ENCODE measurements at regions not wholly inside any gene's neighbourhood (a gene's known extent, or its start where the extent isn't known, plus 50 kb on each side); places are given as distances from the start of the nearest gene placed in this dataset.

DNA sequence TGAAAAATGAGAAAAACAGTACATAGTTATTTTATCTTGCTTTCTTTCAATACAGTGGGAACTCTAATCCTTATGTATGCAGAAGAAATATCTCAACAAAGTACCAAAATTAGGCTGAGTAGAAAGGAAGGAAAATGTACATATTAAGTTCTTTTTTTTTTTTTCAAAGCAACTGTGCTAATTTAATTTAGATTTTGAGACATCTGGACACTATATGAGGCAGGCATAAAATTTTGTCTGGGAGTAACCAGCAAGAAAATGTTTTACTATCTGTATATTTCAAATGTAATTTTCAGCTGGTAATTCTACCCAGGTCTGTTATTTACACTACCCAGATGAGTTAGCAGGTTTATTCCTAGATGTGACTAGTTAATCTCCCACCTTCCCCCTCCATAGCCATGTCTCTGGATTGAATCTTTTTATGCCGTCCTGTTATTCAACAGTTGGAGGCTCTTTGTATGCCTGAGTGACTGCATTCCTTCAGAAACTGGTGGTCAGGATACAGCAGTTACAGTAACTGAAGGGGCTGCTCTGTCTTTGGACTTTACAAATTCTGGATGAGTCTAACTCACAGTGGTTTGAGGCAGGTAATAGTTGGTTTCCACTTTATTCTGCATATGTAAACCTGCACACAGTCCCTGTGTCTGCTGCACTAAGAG, 633.6 kb downstream of the PCDH18 start:
- H3K56ac ChIP-seq (ENCODE audit: extremely low read depth, insufficient read depth, low read length), result no peak overlapping the region
- no peaks in the 10 kb centered on the region for H3K79me1 ChIP-seq (ENCODE audit: low read depth in 1 of 2, low read length in 2 of 2)
- H3K27ac ChIP-seq (ENCODE audit: insufficient read depth, low read length), result no peak overlapping the region
- no peak overlapping the region for H3K14ac ChIP-seq (replicated peaks; ENCODE audit: low read depth, low read length)
- BruUV-seq (replicated peaks), result no TSS peak
- H3K9me1 ChIP-seq (ENCODE audit: insufficient read depth, low read length), result no peaks in the 10 kb centered on the region
- no peak overlapping the region for H3K4me3 ChIP-seq (ENCODE audit: insufficient read depth, low read depth, low read length)
- H3K9ac ChIP-seq (ENCODE audit: low read depth, low read length), result no peak overlapping the region
- ChIA-PET CTCF (no interaction called here), POLR2A (ENCODE audit: unreplicated experiment) (no interaction called here)
- in situ Hi-C loops (cut with MboI; ENCODE audit: low sequenced_read_pairs) (no loop called here), intact Hi-C loops (cut with micrococcal nuclease) (no loop called here), dilution Hi-C loops (cut with HindIII; ENCODE audit: low sequenced_read_pairs, unreplicated experiment) (no loop called here)
- H2BK120ac ChIP-seq (ENCODE audit: low read depth, low read length), result no peak overlapping the region
- H3K4ac ChIP-seq (ENCODE audit: low read depth, low read length), result no peak overlapping the region
- no peak overlapping the region for H3K4me2 ChIP-seq (ENCODE audit: low read depth, low read length)
- no peak overlapping the region for H2AK9ac ChIP-seq (replicated peaks; ENCODE audit: low read depth, low read length, poor library complexity)
- ATAC-seq (ENCODE audit: low read depth), result no peak
- no peak overlapping the region for H4K8ac ChIP-seq (ENCODE audit: low read depth in 2 of 2, low read length in 2 of 2)
- H2BK20ac ChIP-seq (ENCODE audit: low read depth, low read length), result no peak overlapping the region
- no peak overlapping the region for H4K5ac ChIP-seq (ENCODE audit: low read depth, low read length)
- H3K4me1 ChIP-seq (ENCODE audit: control insufficient read depth, insufficient read depth, low read length), result no peaks in the 10 kb centered on the region
- no peaks in the 10 kb centered on the region for H3K9me3 ChIP-seq (ENCODE audit: control insufficient read depth, insufficient read depth, low read length)
- H3K23ac ChIP-seq (ENCODE audit: low read depth, low read length), result no peak overlapping the region
- no peak overlapping the region for H4K91ac ChIP-seq (ENCODE audit: insufficient read depth, low read depth, low read length)
- no peaks in the 10 kb centered on the region for H4K20me1 ChIP-seq (ENCODE audit: insufficient read depth, low read length)
- H2AK5ac ChIP-seq (ENCODE audit: low read depth, low read length), result no peak overlapping the region
- H2BK5ac ChIP-seq (ENCODE audit: low read depth, low read length, poor library complexity, severe bottlenecking), result no peak overlapping the region
- WGBS, 2 experiments (ENCODE audit: extremely low coverage in 2 of 2, insufficient read length in 1 of 2), result no CpG with 5 or more reads among the region's 1 CpG
- H3K36me3 ChIP-seq (ENCODE audit: control insufficient read depth, insufficient read depth, low read length), result no peaks in the 10 kb centered on the region
- no peaks in the 10 kb centered on the region for H3K27me3 ChIP-seq (ENCODE audit: control insufficient read depth, insufficient read depth, low read length)
- TF ChIP-seq BHLHE40 (IDR thresholded peaks at IDR 0.05; ENCODE audit: low read depth, low read length) (no peak), MAFK (IDR thresholded peaks at IDR 0.05; ENCODE audit: low read depth, low read length) (no peak), MAZ (IDR thresholded peaks at IDR 0.05; ENCODE audit: borderline replicate concordance, low read depth, low read length) (no peak), SMC3 (IDR thresholded peaks at IDR 0.05; ENCODE audit: low read depth, low read length) (no peak), RFX5 (IDR thresholded peaks at IDR 0.05; ENCODE audit: low read depth, low read length) (no peak), CHD1 (IDR thresholded peaks at IDR 0.05; ENCODE audit: low read depth, low read length) (no peak), CEBPB (IDR thresholded peaks at IDR 0.05; ENCODE audit: low read depth, low read length) (no peak), RCOR1 (IDR thresholded peaks at IDR 0.05; ENCODE audit: insufficient replicate concordance, low read length) (no peak), RAD21 (IDR thresholded peaks at IDR 0.05; ENCODE audit: low read length) (no peak), MXI1 (IDR thresholded peaks at IDR 0.05; ENCODE audit: borderline replicate concordance, low read depth, low read length) (no peak), POLR2A (IDR thresholded peaks at IDR 0.05; ENCODE audit: low read depth, low read length) (no peak), FOS (IDR thresholded peaks at IDR 0.05; ENCODE audit: low read depth, low read length) (no peak), NFE2L2 (IDR thresholded peaks at IDR 0.05; ENCODE audit: low read depth, low read length) (no peak)
- TF ChIP-seq, protein P1, sequence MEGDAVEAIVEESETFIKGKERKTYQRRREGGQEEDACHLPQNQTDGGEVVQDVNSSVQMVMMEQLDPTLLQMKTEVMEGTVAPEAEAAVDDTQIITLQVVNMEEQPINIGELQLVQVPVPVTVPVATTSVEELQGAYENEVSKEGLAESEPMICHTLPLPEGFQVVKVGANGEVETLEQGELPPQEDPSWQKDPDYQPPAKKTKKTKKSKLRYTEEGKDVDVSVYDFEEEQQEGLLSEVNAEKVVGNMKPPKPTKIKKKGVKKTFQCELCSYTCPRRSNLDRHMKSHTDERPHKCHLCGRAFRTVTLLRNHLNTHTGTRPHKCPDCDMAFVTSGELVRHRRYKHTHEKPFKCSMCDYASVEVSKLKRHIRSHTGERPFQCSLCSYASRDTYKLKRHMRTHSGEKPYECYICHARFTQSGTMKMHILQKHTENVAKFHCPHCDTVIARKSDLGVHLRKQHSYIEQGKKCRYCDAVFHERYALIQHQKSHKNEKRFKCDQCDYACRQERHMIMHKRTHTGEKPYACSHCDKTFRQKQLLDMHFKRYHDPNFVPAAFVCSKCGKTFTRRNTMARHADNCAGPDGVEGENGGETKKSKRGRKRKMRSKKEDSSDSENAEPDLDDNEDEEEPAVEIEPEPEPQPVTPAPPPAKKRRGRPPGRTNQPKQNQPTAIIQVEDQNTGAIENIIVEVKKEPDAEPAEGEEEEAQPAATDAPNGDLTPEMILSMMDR (conservative IDR thresholded peaks at IDR 0.05; ENCODE audit: low read depth, low read length), result no peak
- TF ChIP-seq, protein P2, sequence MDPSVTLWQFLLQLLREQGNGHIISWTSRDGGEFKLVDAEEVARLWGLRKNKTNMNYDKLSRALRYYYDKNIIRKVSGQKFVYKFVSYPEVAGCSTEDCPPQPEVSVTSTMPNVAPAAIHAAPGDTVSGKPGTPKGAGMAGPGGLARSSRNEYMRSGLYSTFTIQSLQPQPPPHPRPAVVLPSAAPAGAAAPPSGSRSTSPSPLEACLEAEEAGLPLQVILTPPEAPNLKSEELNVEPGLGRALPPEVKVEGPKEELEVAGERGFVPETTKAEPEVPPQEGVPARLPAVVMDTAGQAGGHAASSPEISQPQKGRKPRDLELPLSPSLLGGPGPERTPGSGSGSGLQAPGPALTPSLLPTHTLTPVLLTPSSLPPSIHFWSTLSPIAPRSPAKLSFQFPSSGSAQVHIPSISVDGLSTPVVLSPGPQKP (IDR thresholded peaks at IDR 0.05; ENCODE audit: borderline replicate concordance, low read depth, low read length), result no peak
- TF ChIP-seq, protein P3, sequence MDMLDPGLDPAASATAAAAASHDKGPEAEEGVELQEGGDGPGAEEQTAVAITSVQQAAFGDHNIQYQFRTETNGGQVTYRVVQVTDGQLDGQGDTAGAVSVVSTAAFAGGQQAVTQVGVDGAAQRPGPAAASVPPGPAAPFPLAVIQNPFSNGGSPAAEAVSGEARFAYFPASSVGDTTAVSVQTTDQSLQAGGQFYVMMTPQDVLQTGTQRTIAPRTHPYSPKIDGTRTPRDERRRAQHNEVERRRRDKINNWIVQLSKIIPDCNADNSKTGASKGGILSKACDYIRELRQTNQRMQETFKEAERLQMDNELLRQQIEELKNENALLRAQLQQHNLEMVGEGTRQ (IDR thresholded peaks at IDR 0.05; ENCODE audit: low read depth, low read length), result no peak
- H3K18ac ChIP-seq (ENCODE audit: low read depth, low read length), result no peak overlapping the region
- H2BK15ac ChIP-seq (ENCODE audit: low read depth, low read length), result no peak overlapping the region
- no peak overlapping the region for H2AFZ ChIP-seq (replicated peaks; ENCODE audit: low read length, poor library complexity)
- DNase-seq, result no peak

All from IMR-90 (cell line).